GM12891 (cell line): ENCODE measurements at regions not wholly inside any gene's neighbourhood (a gene's known extent, or its start where the extent isn't known, plus 50 kb on each side); places are given as distances from the start of the nearest gene placed in this dataset.

Source experiments
- POLR2A ChIP-seq: IDR thresholded peaks from 2 replicates; pipeline ENCODE4 v1.6.1; 2011; ENCODE audit warnings: low read depth, low read length, control low read depth
- POLR2AphosphoS5 ChIP-seq: IDR thresholded peaks from 2 replicates; pipeline ENCODE4 v1.6.1; 2011; ENCODE audit warnings: low read depth, low read length, control low read depth

GRCh38 chr5:51696122-51696521, 312.9 kb downstream of the ISL1 start:
- TF ChIP-seq POLR2A (no peak), POLR2AphosphoS5 (no peak)
